Neural progenitor cell (in vitro differentiated cells): ENCODE measurements at regions not wholly inside any gene's neighbourhood (a gene's known extent, or its start where the extent isn't known, plus 50 kb on each side); places are given as distances from the start of the nearest gene placed in this dataset.

Source experiments
- DNase-seq: peaks from one replicate; pipeline ENCODE4 v3.0.0-alpha.2; 2016; ENCODE audit warnings: low spot score
- H2AFZ ChIP-seq: fragments of 200-600 bp; sonication (generic); replicated peaks from 2 replicates; pipeline ENCODE4 v1.6.1; 2016; ENCODE audit warnings: antibody characterized with exemption
- H3F3A ChIP-seq: fragments of 200-600 bp; sonication (generic); 2 replicates; pipeline ENCODE4 v1.6.1; 2016; ENCODE audit warnings: antibody characterized with exemption, low read depth
- H3K27ac ChIP-seq: fragments of 200-600 bp; sonication (generic); 2 replicates; pipeline ENCODE4 v1.5.1; 2016; ENCODE audit warnings: mild to moderate bottlenecking
- H3K27me3 ChIP-seq: fragments of 200-600 bp; sonication (generic); 2 replicates; pipeline ENCODE4 v1.6.1; 2016; ENCODE audit warnings: mild to moderate bottlenecking, moderate library complexity
- H3K36me3 ChIP-seq: fragments of 200-600 bp; sonication (generic); 2 replicates; pipeline ENCODE4 v1.5.1; 2016
- H3K4me1 ChIP-seq: fragments of 200-600 bp; sonication (generic); 2 replicates; pipeline ENCODE4 v1.6.1; 2016; ENCODE audit warnings: mixed run types
- H3K4me2 ChIP-seq: fragments of 200-600 bp; sonication (generic); 2 replicates; pipeline ENCODE4 v1.6.1; 2016
- H3K4me3 ChIP-seq: fragments of 200-600 bp; sonication (generic); 2 replicates; pipeline ENCODE4 v1.5.1; 2016
- H3K79me2 ChIP-seq: fragments of 200-600 bp; sonication (generic); 2 replicates; pipeline ENCODE4 v1.6.1; 2016; ENCODE audit warnings: low read depth
- H3K9ac ChIP-seq: fragments of 200-600 bp; sonication (generic); 2 replicates; pipeline ENCODE4 v1.6.1; 2016
- H3K9me3 ChIP-seq: fragments of 200-600 bp; sonication (generic); 2 replicates; pipeline ENCODE4 v1.5.1; 2016; ENCODE audit warnings: low read depth
- H4K20me1 ChIP-seq: fragments of 200-600 bp; sonication (generic); 2 replicates; pipeline ENCODE4 v1.6.1; 2016; ENCODE audit warnings: low read depth
- H3K27ac Mint-ChIP-seq: 3 replicates; pipeline ENCODE4 v1.8.0; 2021; ENCODE audit warnings: mixed read lengths
- H3K27me3 Mint-ChIP-seq: 2 replicates; pipeline ENCODE4 v1.8.0; 2022; ENCODE audit warnings: low read depth, mild to moderate bottlenecking, inconsistent platforms, moderate library complexity, mixed read lengths; ENCODE audit not compliant: insufficient read depth
- H3K36me3 Mint-ChIP-seq: 3 replicates; pipeline ENCODE4 v1.8.0; 2021; ENCODE audit warnings: mixed read lengths
- H3K4me1 Mint-ChIP-seq: 3 replicates; pipeline ENCODE4 v1.8.0; 2021; ENCODE audit warnings: mixed read lengths
- H3K4me3 Mint-ChIP-seq: 3 replicates; pipeline ENCODE4 v1.8.0; 2021; ENCODE audit warnings: mild to moderate bottlenecking, moderate library complexity, mixed read lengths
- H3K9me3 Mint-ChIP-seq: 3 replicates; pipeline ENCODE4 v1.8.0; 2020; ENCODE audit warnings: mixed read lengths
- CTCF ChIP-seq: fragments of 200-600 bp; sonication (generic); IDR thresholded peaks from 2 replicates; pipeline ENCODE4 v1.5.1; 2017; ENCODE audit warnings: antibody characterized with exemption, mild to moderate bottlenecking
- EZH2 ChIP-seq: fragments of 200-600 bp; sonication (generic); IDR thresholded peaks from 2 replicates; pipeline ENCODE4 v1.6.1; 2017; ENCODE audit warnings: antibody characterized with exemption, mild to moderate bottlenecking, moderate library complexity
- EZH2phosphoT487 ChIP-seq: fragments of 200-600 bp; sonication (generic); IDR thresholded peaks from 2 replicates; pipeline ENCODE4 v1.6.1; 2017; ENCODE audit warnings: antibody characterized with exemption

DNA sequence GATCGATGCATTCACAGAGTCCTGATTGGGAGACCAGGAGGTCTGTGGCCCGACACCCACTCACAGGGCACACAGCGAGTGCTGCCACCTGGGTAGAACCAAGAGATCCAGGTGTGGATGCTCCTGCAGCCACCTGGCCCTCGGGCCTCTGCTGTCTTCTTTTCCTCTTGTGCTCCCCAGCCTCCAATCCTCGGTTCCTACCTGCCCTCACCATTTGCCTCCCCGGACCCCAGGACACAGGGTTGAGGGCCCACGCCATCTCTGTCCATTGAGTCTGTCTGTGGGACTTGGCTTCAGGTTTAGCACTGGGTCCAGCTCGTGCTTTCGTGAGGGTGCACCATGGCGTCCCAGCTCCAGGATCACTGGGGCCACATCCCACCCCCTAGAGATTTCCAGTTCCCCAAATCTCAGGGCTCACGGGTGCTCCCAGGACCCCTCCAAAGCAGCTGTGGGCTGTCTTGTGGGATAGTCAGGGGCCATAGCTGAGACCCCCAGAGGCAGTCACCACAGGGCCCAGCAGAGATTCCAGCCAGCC, 591.1 kb downstream of the BRD1 start:
- no peaks in the 10 kb centered on the region for H3K9me3 ChIP-seq
- Mint-ChIP-seq H3K27ac (no peak overlapping the region), H3K36me3 (no peaks in the 10 kb centered on the region), H3K4me1 (peaks cover 2% of the 10 kb centered on the region), H3K4me3 (no peak overlapping the region), H3K27me3 (peaks cover 4% of the 10 kb centered on the region), H3K9me3 (no peaks in the 10 kb centered on the region)
- no peaks in the 10 kb centered on the region for H3K79me2 ChIP-seq
- no peaks in the 10 kb centered on the region for H3K27me3 ChIP-seq
- peaks cover 16% of the 10 kb centered on the region for H3K4me1 ChIP-seq
- no peak for TF ChIP-seq EZH2
- no peak overlapping the region for H3K4me3 ChIP-seq
- H4K20me1 ChIP-seq: no peaks in the 10 kb centered on the region
- H3K36me3 ChIP-seq: no peaks in the 10 kb centered on the region
- DNase-seq: no peak
- H3K27ac ChIP-seq: no peak overlapping the region
- H3F3A ChIP-seq: no peaks in the 10 kb centered on the region
- H3K9ac ChIP-seq: no peak overlapping the region
- no peak overlapping the region for H2AFZ ChIP-seq
- H3K4me2 ChIP-seq: no peak overlapping the region

- no peaks in the 10 kb centered on the region for H3K27me3 ChIP-seq
- TF ChIP-seq CTCF (no peak), EZH2phosphoT487 (no peak), EZH2 (no peak)
- H3K4me1 ChIP-seq: peaks cover 16% of the 10 kb centered on the region
- peak overlapping the region; percentile 42 for H2AFZ ChIP-seq
- no peaks in the 10 kb centered on the region for H3K36me3 ChIP-seq
- Mint-ChIP-seq H3K9me3 (no peaks in the 10 kb centered on the region), H3K27ac (no peak overlapping the region), H3K36me3 (no peaks in the 10 kb centered on the region), H3K4me3 (no peak overlapping the region), H3K27me3 (peaks cover 5% of the 10 kb centered on the region), H3K4me1 (peaks cover 2% of the 10 kb centered on the region)
- H3K4me2 ChIP-seq: no peak overlapping the region
- H3K27ac ChIP-seq: no peak overlapping the region
- no peaks in the 10 kb centered on the region for H3K79me2 ChIP-seq
- peak; percentile 49 for DNase-seq
- no peaks in the 10 kb centered on the region for H4K20me1 ChIP-seq
- H3K9ac ChIP-seq: no peak overlapping the region
- no peaks in the 10 kb centered on the region for H3F3A ChIP-seq
- no peak overlapping the region for H3K4me3 ChIP-seq
- no peaks in the 10 kb centered on the region for H3K9me3 ChIP-seq
Measured at GRCh38 chr22:49235463-49236300, 592.0 kb downstream of the BRD1 start.

DNA sequence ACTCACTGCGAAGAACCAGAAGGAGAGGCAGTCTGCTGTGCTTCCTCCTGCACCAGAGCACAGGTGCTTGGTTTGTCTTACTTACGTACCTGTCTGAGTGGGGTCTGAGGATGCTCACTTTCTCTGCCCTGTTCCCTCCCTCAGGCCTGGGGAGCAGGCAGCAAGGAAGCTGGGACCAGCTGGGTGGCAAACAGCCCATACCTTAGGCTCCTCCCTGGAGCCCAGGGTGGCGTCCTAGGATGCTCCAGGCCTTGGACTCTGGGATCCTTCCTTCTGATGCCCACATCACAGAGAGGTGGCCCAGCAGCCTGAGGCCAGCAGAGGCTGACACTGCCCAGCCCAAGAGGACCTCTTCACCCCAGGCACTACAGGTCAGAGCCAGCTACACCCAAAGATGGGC, 593.2 kb downstream of the BRD1 start:
- no peak for TF ChIP-seq EZH2
- no peak for TF ChIP-seq CTCF
- TF ChIP-seq EZH2phosphoT487: no peak
- Histone ChIP-seq H3K4me2 (no peak overlapping the region), H3K27me3 (no peaks in the 10 kb centered on the region), H3F3A (no peaks in the 10 kb centered on the region), H4K20me1 (no peaks in the 10 kb centered on the region), H3K9me3 (no peaks in the 10 kb centered on the region), H3K27ac (no peak overlapping the region), H2AFZ (no peak overlapping the region), H3K9ac (no peak overlapping the region), H3K4me1 (peaks cover 16% of the 10 kb centered on the region), H3K79me2 (no peaks in the 10 kb centered on the region), H3K4me3 (no peak overlapping the region), H3K36me3 (no peaks in the 10 kb centered on the region)
- Mint-ChIP-seq H3K27ac (no peak overlapping the region), H3K4me3 (no peak overlapping the region), H3K9me3 (no peaks in the 10 kb centered on the region), H3K4me1 (peaks cover 2% of the 10 kb centered on the region), H3K27me3 (peaks cover 4% of the 10 kb centered on the region), H3K36me3 (no peaks in the 10 kb centered on the region)
- DNase-seq: no peak

DNA sequence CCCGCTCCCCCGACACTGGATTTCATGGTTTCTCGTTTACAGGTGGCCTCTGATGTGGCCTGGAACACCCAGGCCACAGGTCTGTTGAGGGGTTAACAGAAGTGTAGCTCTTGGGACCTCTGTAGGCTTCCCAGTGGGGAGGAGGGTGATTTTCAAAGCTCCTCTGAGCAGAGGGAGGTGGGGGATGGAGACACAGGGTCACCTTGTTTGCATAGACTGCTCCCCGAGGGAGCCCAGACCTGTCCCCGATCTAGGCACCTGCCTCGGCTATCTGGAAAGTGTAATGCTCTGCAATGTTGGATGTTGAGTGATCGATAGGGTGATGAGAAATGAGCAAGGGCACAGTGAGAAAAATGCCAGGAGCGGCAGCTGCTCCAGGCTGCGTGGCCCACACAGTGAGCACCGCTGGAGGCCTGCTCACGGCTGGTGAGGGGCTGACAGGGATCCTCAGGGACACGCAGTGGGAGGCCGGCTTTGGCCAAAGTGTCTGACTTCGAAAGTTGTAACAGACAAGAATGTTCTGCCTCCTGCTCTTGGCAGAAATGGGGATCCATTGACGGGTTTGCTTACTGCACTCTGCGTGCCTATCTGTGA, 594.1 kb downstream of the BRD1 start:
- Mint-ChIP-seq H3K4me1 (peaks cover 2% of the 10 kb centered on the region), H3K4me3 (no peak overlapping the region), H3K27me3 (peaks cover 4% of the 10 kb centered on the region), H3K27ac (no peak overlapping the region), H3K9me3 (peaks cover 2% of the 10 kb centered on the region), H3K36me3 (no peaks in the 10 kb centered on the region)
- no peak overlapping the region for H3K4me2 ChIP-seq
- no peaks in the 10 kb centered on the region for H3K36me3 ChIP-seq
- peaks cover 16% of the 10 kb centered on the region for H3K4me1 ChIP-seq
- H4K20me1 ChIP-seq: no peaks in the 10 kb centered on the region
- TF ChIP-seq CTCF (no peak), EZH2 (no peak), EZH2phosphoT487 (no peak)
- no peaks in the 10 kb centered on the region for H3F3A ChIP-seq
- H3K9ac ChIP-seq: no peak overlapping the region
- DNase-seq: no peak
- H3K9me3 ChIP-seq: no peaks in the 10 kb centered on the region
- H2AFZ ChIP-seq: no peak overlapping the region
- H3K27ac ChIP-seq: no peak overlapping the region
- no peak overlapping the region for H3K4me3 ChIP-seq
- no peaks in the 10 kb centered on the region for H3K79me2 ChIP-seq
- no peaks in the 10 kb centered on the region for H3K27me3 ChIP-seq
